ENCODE measurements at regions not wholly inside any gene's neighbourhood (a gene's known extent, or its start where the extent isn't known, plus 50 kb on each side); places are given as distances from the start of the nearest gene placed in this dataset.
"Not testable (repeated sequence)": the region's sequence is repeated elsewhere in the genome, so short reads cannot be mapped to it uniquely, and the experiment has no call there.

DNA sequence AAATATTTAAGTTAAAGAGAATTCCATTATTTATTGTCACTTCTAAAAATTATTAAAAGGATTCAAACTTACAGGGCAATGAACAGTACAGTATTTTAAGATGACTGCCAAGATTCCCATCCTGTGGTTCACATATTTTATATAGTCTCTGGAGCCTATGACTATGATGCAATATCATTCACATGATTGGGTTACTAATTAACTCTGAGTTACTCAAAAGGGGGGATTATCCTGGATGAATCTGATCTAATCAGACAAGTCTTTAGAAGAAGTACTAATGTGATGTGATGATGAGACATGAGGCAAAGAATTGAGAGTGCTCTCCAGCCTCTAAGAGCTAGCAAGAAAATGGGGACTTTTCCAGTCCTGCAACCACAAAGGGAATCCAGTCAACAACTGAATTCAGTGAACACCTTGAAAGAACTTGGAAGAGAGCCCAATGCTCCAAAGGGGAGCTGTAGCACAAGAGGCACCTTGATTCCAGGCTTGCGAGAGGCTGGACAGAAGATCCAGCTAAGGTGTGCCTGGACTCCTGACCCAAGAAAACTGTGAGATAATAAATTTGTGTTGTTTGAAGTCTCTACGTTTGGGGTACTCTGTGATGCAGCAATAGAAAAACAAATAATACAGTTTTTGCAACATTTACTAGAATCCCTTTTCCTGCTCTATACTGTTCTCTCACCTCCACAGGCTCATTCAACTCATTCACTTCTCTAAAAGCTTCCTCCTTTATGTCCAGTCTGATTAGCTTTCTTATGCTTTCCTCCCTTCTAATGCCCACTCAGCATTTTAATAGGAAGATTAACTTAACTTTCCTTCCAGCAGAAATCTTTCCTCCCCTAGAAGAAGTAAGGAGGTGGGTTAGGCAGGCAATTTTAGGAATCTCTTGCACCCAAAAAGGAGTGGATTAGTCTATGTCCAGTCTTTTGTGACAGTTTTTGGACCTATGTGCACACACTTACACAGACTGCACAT is 133.8 kb upstream of the LCORL start:
- FAIRE-seq = no peak
- TF ChIP-seq POLR2A (IDR thresholded peaks at IDR 0.05; ENCODE audit: low read depth, low read length) = no peak
- no peak for DNase-seq (ENCODE audit: insufficient read length, low spot score)

- DNase-seq (ENCODE audit: insufficient read length, low spot score) = no peak
- no peak for FAIRE-seq
- no peak for TF ChIP-seq POLR2A (IDR thresholded peaks at IDR 0.05; ENCODE audit: low read depth, low read length)
Measured at GRCh38 chr4:18138076-18138665, 116.6 kb upstream of the LCORL start.

DNA sequence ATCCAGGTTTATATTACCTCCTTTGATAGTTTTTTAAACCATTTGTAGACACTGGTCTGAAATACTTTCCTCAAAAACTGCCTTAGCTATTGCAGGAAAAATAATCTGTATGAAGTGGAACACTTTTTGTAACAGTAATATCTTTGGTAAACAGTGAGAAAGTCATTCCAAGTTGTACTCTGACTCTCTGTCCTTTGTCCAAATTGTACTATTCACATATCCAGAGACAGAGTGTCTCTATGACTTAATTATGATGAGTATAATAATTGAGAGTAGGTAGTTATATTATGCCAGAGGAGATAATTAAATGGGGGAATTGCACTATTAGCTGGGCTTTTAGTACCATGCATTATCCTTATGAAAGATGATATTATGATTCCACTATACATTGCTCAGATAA is 112.6 kb upstream of the LCORL start:
- no peak for DNase-seq (ENCODE audit: insufficient read length, low spot score)
- FAIRE-seq = no peak
- TF ChIP-seq POLR2A (IDR thresholded peaks at IDR 0.05; ENCODE audit: low read depth, low read length) = no peak

- FAIRE-seq (no peak), DNase-seq (ENCODE audit: insufficient read length, low spot score) (no peak)
- TF ChIP-seq POLR2A (IDR thresholded peaks at IDR 0.05; ENCODE audit: low read depth, low read length) = no peak
Measured at GRCh38 chr4:18130256-18130655, 108.7 kb upstream of the LCORL start.

GRCh38 chr4:18128241-18128640 is 106.7 kb upstream of the LCORL start:
- TF ChIP-seq POLR2A (IDR thresholded peaks at IDR 0.05; ENCODE audit: low read depth, low read length) = no peak
- FAIRE-seq (no peak), DNase-seq (ENCODE audit: insufficient read length, low spot score) (no peak)

DNA sequence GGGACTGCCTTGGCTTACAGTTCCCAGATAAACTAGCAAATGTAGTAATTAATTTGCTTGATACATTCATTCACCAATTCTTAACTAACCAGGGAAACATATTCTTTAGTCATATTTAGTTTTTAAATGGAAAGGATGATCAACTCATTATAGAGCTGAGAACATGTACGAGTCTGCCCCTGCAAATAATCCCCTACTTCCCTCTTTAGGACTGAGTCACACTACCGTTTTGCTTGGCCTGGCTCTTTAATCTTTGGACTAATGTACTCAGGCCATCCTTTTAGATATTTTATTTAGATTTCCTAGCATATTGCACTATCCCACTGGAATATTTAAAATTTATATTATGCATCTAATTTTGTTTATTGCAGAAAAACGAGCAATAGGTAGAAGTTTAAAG is 105.5 kb upstream of the LCORL start:
- FAIRE-seq (no peak), DNase-seq (ENCODE audit: insufficient read length, low spot score) (no peak)
- TF ChIP-seq POLR2A (IDR thresholded peaks at IDR 0.05; ENCODE audit: low read depth, low read length) = no peak

DNA sequence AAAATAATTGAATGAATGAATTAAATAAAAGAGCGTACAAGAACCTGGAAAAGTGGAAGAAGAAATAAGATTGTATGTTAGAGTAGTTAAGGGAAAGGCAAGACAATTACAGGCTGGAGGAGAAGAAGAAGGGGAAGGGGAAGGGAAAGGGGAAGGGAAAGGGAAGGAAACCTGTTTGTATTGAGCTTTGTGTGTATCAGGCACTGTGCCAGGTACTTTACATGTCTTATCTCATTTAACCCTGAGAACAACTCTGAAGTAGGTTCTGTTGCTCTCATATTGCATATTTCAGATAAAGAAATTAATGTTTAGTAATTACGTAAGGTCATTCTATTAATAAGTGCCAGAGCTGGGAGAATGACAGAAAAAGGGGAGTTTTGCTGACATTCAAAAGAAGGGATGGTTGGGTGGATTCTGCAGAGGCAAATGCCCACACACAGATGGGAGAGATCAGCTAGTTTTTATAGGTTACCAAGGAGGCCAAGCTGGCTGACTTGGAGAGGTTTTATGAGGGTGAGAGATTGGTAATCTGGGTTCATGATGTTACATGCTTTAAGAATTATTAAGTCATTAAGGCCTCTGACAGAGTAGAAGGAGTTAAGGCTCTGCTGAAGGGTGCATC is 92.3 kb upstream of the LCORL start:
- DNase-seq (ENCODE audit: insufficient read length, low spot score) (no peak), FAIRE-seq (no peak)
- no peak for TF ChIP-seq POLR2A (IDR thresholded peaks at IDR 0.05; ENCODE audit: low read depth, low read length)

DNA sequence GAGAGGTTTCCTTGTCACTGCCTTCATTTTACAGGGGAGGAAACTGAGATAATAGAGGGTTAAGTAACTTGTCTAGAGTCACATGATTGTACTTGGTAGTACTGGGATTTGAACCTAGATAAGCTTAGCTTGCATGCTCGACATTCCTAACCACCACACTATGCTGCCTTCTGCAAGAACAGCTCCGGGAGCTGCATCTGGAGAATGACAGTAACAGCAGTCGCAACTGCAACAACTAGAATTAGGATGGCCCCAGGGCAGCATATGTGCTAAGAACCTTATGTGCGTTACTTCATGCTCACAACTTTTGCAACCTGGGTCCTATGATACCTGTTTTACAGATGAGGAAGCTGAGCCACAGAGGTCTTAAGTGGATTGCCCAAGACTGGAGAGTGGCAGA is 89.5 kb upstream of the LCORL start:
- TF ChIP-seq POLR2A (IDR thresholded peaks at IDR 0.05; ENCODE audit: low read depth, low read length) = no peak
- DNase-seq (ENCODE audit: insufficient read length, low spot score) = no peak
- no peak for FAIRE-seq

GRCh38 chr4:18110099-18110498 is 88.5 kb upstream of the LCORL start:
- DNase-seq (ENCODE audit: insufficient read length, low spot score) (no peak), FAIRE-seq (no peak)
- no peak for TF ChIP-seq POLR2A (IDR thresholded peaks at IDR 0.05; ENCODE audit: low read depth, low read length)

GRCh38 chr4:18109676-18110075 is 88.1 kb upstream of the LCORL start:
- no peak for DNase-seq (ENCODE audit: insufficient read length, low spot score)
- FAIRE-seq = no peak
- TF ChIP-seq POLR2A (IDR thresholded peaks at IDR 0.05; ENCODE audit: low read depth, low read length) = no peak

DNA sequence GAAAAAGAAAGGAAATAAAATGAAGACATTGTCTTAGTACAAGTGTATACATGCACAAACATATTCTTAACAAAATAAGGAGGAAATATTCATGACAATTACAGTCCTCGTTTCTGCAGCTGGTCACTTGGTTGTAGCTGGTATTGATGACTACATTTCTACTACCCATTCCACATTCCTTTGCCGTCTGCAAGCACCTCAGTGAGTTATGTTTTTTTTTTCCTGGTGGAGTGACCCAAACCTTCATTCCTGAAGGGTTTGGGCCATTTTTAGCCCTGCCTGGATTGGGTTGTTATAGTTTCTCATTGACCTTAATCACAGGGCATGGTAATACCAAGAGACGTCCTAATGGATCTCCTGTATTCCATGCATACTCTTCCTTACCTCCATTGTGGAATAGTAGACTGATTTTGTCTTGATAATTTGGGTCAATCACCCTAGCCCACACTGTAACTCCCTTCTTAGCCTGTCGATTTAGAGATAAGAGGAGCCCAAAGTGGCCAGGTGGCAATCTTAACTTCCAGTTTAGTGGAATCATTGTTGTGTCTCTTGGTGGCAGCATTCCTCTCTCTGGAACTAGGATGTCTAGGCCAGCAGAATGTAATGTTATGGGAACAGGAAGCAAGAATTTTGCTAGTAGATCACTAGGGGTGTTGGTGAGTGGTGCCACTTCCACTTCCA is 86.4 kb upstream of the LCORL start:
- DNase-seq (ENCODE audit: insufficient read length, low spot score); FAIRE-seq: not testable (repeated sequence)

GRCh38 chr4:18106620-18107019 is 85.1 kb upstream of the LCORL start:
- TF ChIP-seq POLR2A (IDR thresholded peaks at IDR 0.05; ENCODE audit: low read depth, low read length) = no peak
- FAIRE-seq = no peak
- DNase-seq (ENCODE audit: insufficient read length, low spot score) = no peak

GRCh38 chr4:18105030-18106011 is 83.8 kb upstream of the LCORL start:
- FAIRE-seq (no peak), DNase-seq (ENCODE audit: insufficient read length, low spot score) (no peak)
- TF ChIP-seq POLR2A (IDR thresholded peaks at IDR 0.05; ENCODE audit: low read depth, low read length) = no peak

All from H54 (cell line).